ENCODE measurements at regions not wholly inside any gene's neighbourhood (a gene's known extent, or its start where the extent isn't known, plus 50 kb on each side); places are given as distances from the start of the nearest gene placed in this dataset.

GRCh38 chr1:71267220-71267619, 186.4 kb upstream of the ZRANB2 start:
- no peak for TF ChIP-seq CTCF (IDR thresholded peaks at IDR 0.05; ENCODE audit: insufficient read depth in 1 of 2, low read depth in 1 of 2, low read length in 1 of 2, severe bottlenecking in 1 of 2, unreplicated experiment in 1 of 2)
- Mint-ChIP-seq H3K4me3 (ENCODE audit: unreplicated experiment) (no peak overlapping the region), H3K36me3 (ENCODE audit: insufficient read depth, unreplicated experiment) (no peaks in the 10 kb centered on the region), H3K4me1 (ENCODE audit: low read depth, unreplicated experiment) (no peaks in the 10 kb centered on the region), H3K27ac (ENCODE audit: unreplicated experiment) (no peak overlapping the region), H3K9me3 (ENCODE audit: unreplicated experiment) (no peaks in the 10 kb centered on the region), H3K27me3 (ENCODE audit: insufficient read depth, unreplicated experiment) (no peaks in the 10 kb centered on the region)
- CTCF ChIA-PET, result no interaction called here
- POLR2A ChIA-PET, result no interaction called here
- intact Hi-C loops (cut with micrococcal nuclease; ENCODE audit: unreplicated experiment), result no loop called here
- Histone ChIP-seq H3K27me3 (replicated peaks; ENCODE audit: control insufficient read depth, insufficient read depth, low read length) (no peaks in the 10 kb centered on the region), H3K4me1 (no peaks in the 10 kb centered on the region), H3K9me3 (no peaks in the 10 kb centered on the region), H3K4me3 (ENCODE audit: low read depth, low read length) (no peak overlapping the region), H3K36me3 (ENCODE audit: control insufficient read depth, insufficient read depth, low read length) (no peaks in the 10 kb centered on the region)
- DNase-seq, result no peak
- BruUV-seq (replicated peaks), result no TSS peak

GRCh38 chr1:71264039-71264438, 183.2 kb upstream of the ZRANB2 start:
- Mint-ChIP-seq H3K4me3 (ENCODE audit: unreplicated experiment) (no peak overlapping the region), H3K27me3 (ENCODE audit: insufficient read depth, unreplicated experiment) (no peaks in the 10 kb centered on the region), H3K4me1 (ENCODE audit: low read depth, unreplicated experiment) (no peaks in the 10 kb centered on the region), H3K9me3 (ENCODE audit: unreplicated experiment) (no peaks in the 10 kb centered on the region), H3K27ac (ENCODE audit: unreplicated experiment) (no peak overlapping the region), H3K36me3 (ENCODE audit: insufficient read depth, unreplicated experiment) (no peaks in the 10 kb centered on the region)
- CTCF ChIA-PET, result no interaction called here
- intact Hi-C loops (cut with micrococcal nuclease; ENCODE audit: unreplicated experiment), result no loop called here
- no peak for DNase-seq
- no TSS peak for BruUV-seq (replicated peaks)
- no peaks in the 10 kb centered on the region for H3K9me3 ChIP-seq
- no peaks in the 10 kb centered on the region for H3K4me1 ChIP-seq
- no peak overlapping the region for H3K4me3 ChIP-seq (ENCODE audit: low read depth, low read length)
- no peak for TF ChIP-seq CTCF (IDR thresholded peaks at IDR 0.05; ENCODE audit: insufficient read depth in 1 of 2, low read depth in 1 of 2, low read length in 1 of 2, severe bottlenecking in 1 of 2, unreplicated experiment in 1 of 2)
- POLR2A ChIA-PET, result no interaction called here
- no peaks in the 10 kb centered on the region for H3K27me3 ChIP-seq (replicated peaks; ENCODE audit: control insufficient read depth, insufficient read depth, low read length)
- H3K36me3 ChIP-seq (ENCODE audit: control insufficient read depth, insufficient read depth, low read length), result no peaks in the 10 kb centered on the region

- POLR2A ChIA-PET, result no interaction called here
- intact Hi-C loops (cut with micrococcal nuclease; ENCODE audit: unreplicated experiment), result no loop called here
These were observed 182.1 kb upstream of the ZRANB2 start for GRCh38 chr1:71262970-71263369.

More at GRCh38 chr1:71262970-71263369, 182.1 kb upstream of the ZRANB2 start:
- CTCF ChIA-PET, result no interaction called here
- DNase-seq, result no peak
- no peaks in the 10 kb centered on the region for H3K9me3 Mint-ChIP-seq (ENCODE audit: unreplicated experiment)
- no peak overlapping the region for H3K4me3 ChIP-seq (ENCODE audit: low read depth, low read length)
- H3K4me1 ChIP-seq, result no peaks in the 10 kb centered on the region
- no TSS peak for BruUV-seq (replicated peaks)
- H3K9me3 ChIP-seq, result no peaks in the 10 kb centered on the region
- TF ChIP-seq CTCF (IDR thresholded peaks at IDR 0.05; ENCODE audit: insufficient read depth in 1 of 2, low read depth in 1 of 2, low read length in 1 of 2, severe bottlenecking in 1 of 2, unreplicated experiment in 1 of 2), result no peak
- H3K36me3 Mint-ChIP-seq (ENCODE audit: insufficient read depth, unreplicated experiment), result no peaks in the 10 kb centered on the region
- H3K27ac Mint-ChIP-seq (ENCODE audit: unreplicated experiment), result no peak overlapping the region
- H3K4me1 Mint-ChIP-seq (ENCODE audit: low read depth, unreplicated experiment), result no peaks in the 10 kb centered on the region
- H3K27me3 Mint-ChIP-seq (ENCODE audit: insufficient read depth, unreplicated experiment), result no peaks in the 10 kb centered on the region
- no peaks in the 10 kb centered on the region for H3K36me3 ChIP-seq (ENCODE audit: control insufficient read depth, insufficient read depth, low read length)
- H3K4me3 Mint-ChIP-seq (ENCODE audit: unreplicated experiment), result no peak overlapping the region
- no peaks in the 10 kb centered on the region for H3K27me3 ChIP-seq (replicated peaks; ENCODE audit: control insufficient read depth, insufficient read depth, low read length)

All from Caco-2 (cell line).